OCI-LY3 (cell line): ENCODE measurements at regions not wholly inside any gene's neighbourhood (a gene's known extent, or its start where the extent isn't known, plus 50 kb on each side); places are given as distances from the start of the nearest gene placed in this dataset.

Experiments used
- EZH2phosphoT487 ChIP-seq: fragments of 200-600 bp; shearing (Covaris generic); IDR thresholded peaks from 2 replicates; pipeline ENCODE4 v1.6.1; 2018; ENCODE audit warnings: antibody characterized with exemption, mixed run types, low read depth
- TF ChIP-seq, protein P1 (sequence below): fragments of 200-600, 300-600 bp; sonication (generic); IDR thresholded peaks from 2 replicates; pipeline ENCODE4 v1.5.1; 2014; ENCODE audit warnings: antibody characterized with exemption, low read length, low read depth

GRCh38 chr11:130765951-130766649, 150.2 kb downstream of the SNX19 start:
- TF ChIP-seq, protein P1, sequence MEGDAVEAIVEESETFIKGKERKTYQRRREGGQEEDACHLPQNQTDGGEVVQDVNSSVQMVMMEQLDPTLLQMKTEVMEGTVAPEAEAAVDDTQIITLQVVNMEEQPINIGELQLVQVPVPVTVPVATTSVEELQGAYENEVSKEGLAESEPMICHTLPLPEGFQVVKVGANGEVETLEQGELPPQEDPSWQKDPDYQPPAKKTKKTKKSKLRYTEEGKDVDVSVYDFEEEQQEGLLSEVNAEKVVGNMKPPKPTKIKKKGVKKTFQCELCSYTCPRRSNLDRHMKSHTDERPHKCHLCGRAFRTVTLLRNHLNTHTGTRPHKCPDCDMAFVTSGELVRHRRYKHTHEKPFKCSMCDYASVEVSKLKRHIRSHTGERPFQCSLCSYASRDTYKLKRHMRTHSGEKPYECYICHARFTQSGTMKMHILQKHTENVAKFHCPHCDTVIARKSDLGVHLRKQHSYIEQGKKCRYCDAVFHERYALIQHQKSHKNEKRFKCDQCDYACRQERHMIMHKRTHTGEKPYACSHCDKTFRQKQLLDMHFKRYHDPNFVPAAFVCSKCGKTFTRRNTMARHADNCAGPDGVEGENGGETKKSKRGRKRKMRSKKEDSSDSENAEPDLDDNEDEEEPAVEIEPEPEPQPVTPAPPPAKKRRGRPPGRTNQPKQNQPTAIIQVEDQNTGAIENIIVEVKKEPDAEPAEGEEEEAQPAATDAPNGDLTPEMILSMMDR: no peak
- no peak for TF ChIP-seq EZH2phosphoT487
